ENCODE measurements at regions not wholly inside any gene's neighbourhood (a gene's known extent, or its start where the extent isn't known, plus 50 kb on each side); places are given as distances from the start of the nearest gene placed in this dataset.

GRCh38 chr11:112553205-112553731 lies 292.6 kb upstream of the PLET1 start:
- H3K4me1 ChIP-seq (ENCODE audit: insufficient read depth, low read length), result no peaks in the 10 kb centered on the region
- H3K79me2 ChIP-seq (ENCODE audit: insufficient read depth, low read length), result no peaks in the 10 kb centered on the region
- H3K27me3 ChIP-seq (ENCODE audit: insufficient read depth, low read length), result no peaks in the 10 kb centered on the region
- no peak overlapping the region for H3K4me3 ChIP-seq (ENCODE audit: insufficient read depth, low read length)
- H3K27ac ChIP-seq (ENCODE audit: low read depth, low read length), result no peak overlapping the region
- no peak overlapping the region for H2AFZ ChIP-seq (ENCODE audit: low read length)
- no peak for DNase-seq (ENCODE audit: insufficient read length, low spot score, missing footprints)
- H3K9me3 ChIP-seq (ENCODE audit: low read depth, low read length), result no peaks in the 10 kb centered on the region
- H4K20me1 ChIP-seq (ENCODE audit: insufficient read depth, low read length), result no peaks in the 10 kb centered on the region
- TF ChIP-seq, protein P1, sequence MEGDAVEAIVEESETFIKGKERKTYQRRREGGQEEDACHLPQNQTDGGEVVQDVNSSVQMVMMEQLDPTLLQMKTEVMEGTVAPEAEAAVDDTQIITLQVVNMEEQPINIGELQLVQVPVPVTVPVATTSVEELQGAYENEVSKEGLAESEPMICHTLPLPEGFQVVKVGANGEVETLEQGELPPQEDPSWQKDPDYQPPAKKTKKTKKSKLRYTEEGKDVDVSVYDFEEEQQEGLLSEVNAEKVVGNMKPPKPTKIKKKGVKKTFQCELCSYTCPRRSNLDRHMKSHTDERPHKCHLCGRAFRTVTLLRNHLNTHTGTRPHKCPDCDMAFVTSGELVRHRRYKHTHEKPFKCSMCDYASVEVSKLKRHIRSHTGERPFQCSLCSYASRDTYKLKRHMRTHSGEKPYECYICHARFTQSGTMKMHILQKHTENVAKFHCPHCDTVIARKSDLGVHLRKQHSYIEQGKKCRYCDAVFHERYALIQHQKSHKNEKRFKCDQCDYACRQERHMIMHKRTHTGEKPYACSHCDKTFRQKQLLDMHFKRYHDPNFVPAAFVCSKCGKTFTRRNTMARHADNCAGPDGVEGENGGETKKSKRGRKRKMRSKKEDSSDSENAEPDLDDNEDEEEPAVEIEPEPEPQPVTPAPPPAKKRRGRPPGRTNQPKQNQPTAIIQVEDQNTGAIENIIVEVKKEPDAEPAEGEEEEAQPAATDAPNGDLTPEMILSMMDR (IDR thresholded peaks at IDR 0.05; ENCODE audit: extremely low read depth, low read depth, low read length), result no peak
- H3K4me2 ChIP-seq (ENCODE audit: insufficient read depth, low read length), result no peak overlapping the region
- H3K36me3 ChIP-seq (ENCODE audit: insufficient read depth, low read length), result no peaks in the 10 kb centered on the region

- H3K27me3 ChIP-seq (ENCODE audit: insufficient read depth, low read length), result no peaks in the 10 kb centered on the region
- no peaks in the 10 kb centered on the region for H3K36me3 ChIP-seq (ENCODE audit: insufficient read depth, low read length)
- no peaks in the 10 kb centered on the region for H3K79me2 ChIP-seq (ENCODE audit: insufficient read depth, low read length)
- DNase-seq (ENCODE audit: insufficient read length, low spot score, missing footprints), result peak; percentile 63
- no peak overlapping the region for H3K27ac ChIP-seq (ENCODE audit: low read depth, low read length)
- no peaks in the 10 kb centered on the region for H4K20me1 ChIP-seq (ENCODE audit: insufficient read depth, low read length)
- H3K4me3 ChIP-seq (ENCODE audit: insufficient read depth, low read length), result no peak overlapping the region
- no peak overlapping the region for H2AFZ ChIP-seq (ENCODE audit: low read length)
- H3K4me2 ChIP-seq (ENCODE audit: insufficient read depth, low read length), result no peak overlapping the region
- TF ChIP-seq, protein P1 (IDR thresholded peaks at IDR 0.05; ENCODE audit: extremely low read depth, low read depth, low read length), result no peak
- H3K9me3 ChIP-seq (ENCODE audit: low read depth, low read length), result no peaks in the 10 kb centered on the region
- no peaks in the 10 kb centered on the region for H3K4me1 ChIP-seq (ENCODE audit: insufficient read depth, low read length)
These were observed 293.9 kb upstream of the PLET1 start for GRCh38 chr11:112554586-112554985.

DNA sequence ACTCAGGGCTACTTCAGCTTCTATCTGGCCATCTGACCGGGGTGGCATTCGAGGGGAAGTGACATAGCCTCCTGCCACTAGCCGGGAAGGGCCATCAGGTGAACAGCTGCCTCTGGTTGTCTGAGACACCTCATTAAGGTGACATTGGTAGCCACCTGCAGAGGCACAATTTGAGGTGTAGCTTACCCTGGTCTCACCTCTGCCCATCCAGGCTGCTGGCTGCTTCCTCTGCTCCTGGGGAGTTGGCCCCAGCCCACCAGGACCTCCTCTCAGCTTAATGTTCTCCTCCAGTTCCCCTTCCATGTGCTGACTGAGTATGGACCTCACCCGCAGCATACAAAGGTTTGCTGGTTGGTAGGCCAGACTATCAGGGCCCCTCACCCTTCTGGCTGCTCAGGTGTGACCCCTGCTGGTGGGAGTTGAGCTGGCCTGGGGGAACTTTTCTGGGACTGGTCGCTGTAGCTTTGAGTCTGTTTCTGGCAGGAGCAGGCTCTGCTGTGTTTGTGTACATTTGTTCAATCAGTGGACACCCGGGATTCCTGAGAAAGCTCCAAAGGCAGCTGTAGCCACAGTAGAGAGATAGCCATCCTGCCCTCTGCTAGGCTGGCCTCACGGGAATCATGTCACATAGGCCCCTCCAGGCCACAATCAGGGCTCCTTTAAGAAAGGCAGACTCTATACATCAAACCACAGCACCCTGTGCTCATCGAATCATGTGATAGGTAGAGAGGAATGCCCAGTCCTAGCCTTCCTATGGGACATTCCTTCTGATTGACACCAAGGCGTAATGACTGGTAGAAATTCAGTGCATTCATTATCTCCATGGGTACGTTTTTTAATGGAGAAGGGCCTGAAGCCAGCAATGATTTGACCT lies 295.1 kb upstream of the PLET1 start:
- peak overlapping the region; percentile 47 for H2AFZ ChIP-seq (ENCODE audit: low read length)
- no peaks in the 10 kb centered on the region for H3K36me3 ChIP-seq (ENCODE audit: insufficient read depth, low read length)
- H4K20me1 ChIP-seq (ENCODE audit: insufficient read depth, low read length), result no peaks in the 10 kb centered on the region
- no peak overlapping the region for H3K4me3 ChIP-seq (ENCODE audit: insufficient read depth, low read length)
- H3K27me3 ChIP-seq (ENCODE audit: insufficient read depth, low read length), result peaks cover 3% of the 10 kb centered on the region
- H3K79me2 ChIP-seq (ENCODE audit: insufficient read depth, low read length), result no peaks in the 10 kb centered on the region
- H3K4me1 ChIP-seq (ENCODE audit: insufficient read depth, low read length), result no peaks in the 10 kb centered on the region
- H3K9me3 ChIP-seq (ENCODE audit: low read depth, low read length), result no peaks in the 10 kb centered on the region
- TF ChIP-seq, protein P1 (IDR thresholded peaks at IDR 0.05; ENCODE audit: extremely low read depth, low read depth, low read length), result peak; percentile 64
- H3K4me2 ChIP-seq (ENCODE audit: insufficient read depth, low read length), result no peak overlapping the region
- no peak overlapping the region for H3K27ac ChIP-seq (ENCODE audit: low read depth, low read length)
- peak; percentile 75 for DNase-seq (ENCODE audit: insufficient read length, low spot score, missing footprints)

DNA sequence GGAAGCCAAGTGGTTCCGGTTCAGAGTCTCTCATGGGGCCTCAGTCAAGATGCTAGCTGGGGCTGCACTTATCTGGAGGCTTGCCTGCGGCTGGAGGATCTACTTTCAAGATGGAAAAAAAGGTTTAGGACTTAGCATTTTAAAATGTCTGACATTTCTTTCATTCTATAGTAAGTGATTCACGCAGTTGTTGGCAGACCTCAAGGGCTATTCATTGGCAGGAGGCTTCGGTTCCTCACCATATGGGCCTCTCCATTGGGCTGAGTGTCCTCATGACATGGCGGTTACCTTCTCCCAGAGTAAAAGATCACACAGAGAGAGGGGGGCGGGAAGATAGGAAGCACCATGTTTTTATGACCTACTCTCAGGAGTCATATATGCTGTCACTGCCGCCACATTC lies 298.0 kb upstream of the PLET1 start:
- H2AFZ ChIP-seq (ENCODE audit: low read length), result no peak overlapping the region
- H3K4me3 ChIP-seq (ENCODE audit: insufficient read depth, low read length), result no peak overlapping the region
- H3K27ac ChIP-seq (ENCODE audit: low read depth, low read length), result no peak overlapping the region

More for the DNA sequence above, 298.0 kb upstream of the PLET1 start:
- Histone ChIP-seq H3K4me1 (ENCODE audit: insufficient read depth, low read length) (no peaks in the 10 kb centered on the region), H4K20me1 (ENCODE audit: insufficient read depth, low read length) (no peaks in the 10 kb centered on the region), H3K9me3 (ENCODE audit: low read depth, low read length) (no peaks in the 10 kb centered on the region), H3K4me2 (ENCODE audit: insufficient read depth, low read length) (no peak overlapping the region), H3K36me3 (ENCODE audit: insufficient read depth, low read length) (no peaks in the 10 kb centered on the region), H3K79me2 (ENCODE audit: insufficient read depth, low read length) (no peaks in the 10 kb centered on the region), H3K27me3 (ENCODE audit: insufficient read depth, low read length) (peaks cover 3% of the 10 kb centered on the region)
- DNase-seq (ENCODE audit: insufficient read length, low spot score, missing footprints), result peak; percentile 74
- TF ChIP-seq, protein P1 (IDR thresholded peaks at IDR 0.05; ENCODE audit: extremely low read depth, low read depth, low read length), result no peak

Measured in osteoblast (primary cell).